ENCODE measurements at regions not wholly inside any gene's neighbourhood (a gene's known extent, or its start where the extent isn't known, plus 50 kb on each side); places are given as distances from the start of the nearest gene placed in this dataset.
"Not testable (repeated sequence)": the region's sequence is repeated elsewhere in the genome, so short reads cannot be mapped to it uniquely, and the experiment has no call there.

- TF ChIP-seq, protein P1, sequence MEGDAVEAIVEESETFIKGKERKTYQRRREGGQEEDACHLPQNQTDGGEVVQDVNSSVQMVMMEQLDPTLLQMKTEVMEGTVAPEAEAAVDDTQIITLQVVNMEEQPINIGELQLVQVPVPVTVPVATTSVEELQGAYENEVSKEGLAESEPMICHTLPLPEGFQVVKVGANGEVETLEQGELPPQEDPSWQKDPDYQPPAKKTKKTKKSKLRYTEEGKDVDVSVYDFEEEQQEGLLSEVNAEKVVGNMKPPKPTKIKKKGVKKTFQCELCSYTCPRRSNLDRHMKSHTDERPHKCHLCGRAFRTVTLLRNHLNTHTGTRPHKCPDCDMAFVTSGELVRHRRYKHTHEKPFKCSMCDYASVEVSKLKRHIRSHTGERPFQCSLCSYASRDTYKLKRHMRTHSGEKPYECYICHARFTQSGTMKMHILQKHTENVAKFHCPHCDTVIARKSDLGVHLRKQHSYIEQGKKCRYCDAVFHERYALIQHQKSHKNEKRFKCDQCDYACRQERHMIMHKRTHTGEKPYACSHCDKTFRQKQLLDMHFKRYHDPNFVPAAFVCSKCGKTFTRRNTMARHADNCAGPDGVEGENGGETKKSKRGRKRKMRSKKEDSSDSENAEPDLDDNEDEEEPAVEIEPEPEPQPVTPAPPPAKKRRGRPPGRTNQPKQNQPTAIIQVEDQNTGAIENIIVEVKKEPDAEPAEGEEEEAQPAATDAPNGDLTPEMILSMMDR (conservative IDR thresholded peaks at IDR 0.05; ENCODE audit: low read depth, low read length): no peak
- no peak for DNase-seq (ENCODE audit: low read depth)
- H3K4me3 ChIP-seq (ENCODE audit: low read depth, low read length): no peak overlapping the region
Measured at GRCh38 chr6:168189200-168190013, 110.4 kb upstream of the FRMD1 start.

- TF ChIP-seq, protein P1 (conservative IDR thresholded peaks at IDR 0.05; ENCODE audit: low read depth, low read length): no peak
- no peak overlapping the region for H3K4me3 ChIP-seq (ENCODE audit: low read depth, low read length)
- no peak for DNase-seq (ENCODE audit: low read depth)
Measured at GRCh38 chr6:168188369-168189199, 109.6 kb upstream of the FRMD1 start.

DNA sequence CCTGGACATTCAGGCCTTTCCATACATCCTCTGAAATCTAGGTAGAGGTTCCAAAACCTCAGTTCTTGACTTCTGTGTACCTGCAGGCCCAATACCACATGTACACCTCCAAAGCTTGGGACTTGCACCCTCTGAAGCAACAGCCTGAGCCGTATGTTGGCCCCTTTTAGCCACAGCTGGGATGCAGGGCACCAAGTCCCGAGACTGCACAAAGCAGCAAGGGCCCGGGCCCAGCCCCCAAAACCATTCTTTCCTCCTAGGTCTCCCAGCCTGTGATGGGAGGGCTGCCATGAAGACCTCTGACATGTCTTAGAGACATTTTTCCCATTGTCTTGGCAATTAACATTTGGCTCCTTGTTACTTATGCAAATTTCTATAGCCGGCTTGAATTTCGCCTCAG, 107.4 kb upstream of the FRMD1 start:
- no peak overlapping the region for H3K4me3 ChIP-seq (ENCODE audit: low read depth, low read length)
- DNase-seq (ENCODE audit: low read depth): no peak

DNA sequence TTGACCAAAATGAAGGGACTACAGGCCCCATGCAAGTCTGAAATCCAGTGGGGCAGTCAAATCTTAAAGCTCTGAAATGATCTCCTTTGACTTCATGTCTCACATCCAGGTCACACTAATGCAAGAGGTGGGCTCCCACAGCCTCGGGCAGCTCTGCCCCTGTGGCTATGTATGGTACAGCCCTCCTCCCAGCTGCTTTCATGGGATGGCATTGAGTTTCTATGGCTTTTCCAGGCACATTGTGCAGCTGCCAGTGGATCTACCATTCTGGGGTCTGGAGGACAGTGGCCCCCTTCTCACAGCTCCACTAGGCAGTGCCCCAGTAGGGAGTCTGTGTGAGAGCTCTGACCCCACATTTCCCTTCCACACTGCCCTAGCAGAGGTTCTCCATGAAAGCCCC, 107.0 kb upstream of the FRMD1 start:
- H3K4me3 ChIP-seq (ENCODE audit: low read depth, low read length); DNase-seq (ENCODE audit: low read depth): not testable (repeated sequence)

More for the DNA sequence above, 107.4 kb upstream of the FRMD1 start:
- TF ChIP-seq, protein P1 (conservative IDR thresholded peaks at IDR 0.05; ENCODE audit: low read depth, low read length): no peak

- no peak for DNase-seq (ENCODE audit: low read depth)
- H3K4me3 ChIP-seq (ENCODE audit: low read depth, low read length): no peak overlapping the region
- TF ChIP-seq, protein P1 (conservative IDR thresholded peaks at IDR 0.05; ENCODE audit: low read depth, low read length): no peak
Measured at GRCh38 chr6:168184701-168185100, 105.7 kb upstream of the FRMD1 start.

GRCh38 chr6:168183613-168183970, 104.6 kb upstream of the FRMD1 start:
- no peak overlapping the region for H3K4me3 ChIP-seq (ENCODE audit: low read depth, low read length)
- TF ChIP-seq, protein P1 (conservative IDR thresholded peaks at IDR 0.05; ENCODE audit: low read depth, low read length): no peak
- no peak for DNase-seq (ENCODE audit: low read depth)

DNA sequence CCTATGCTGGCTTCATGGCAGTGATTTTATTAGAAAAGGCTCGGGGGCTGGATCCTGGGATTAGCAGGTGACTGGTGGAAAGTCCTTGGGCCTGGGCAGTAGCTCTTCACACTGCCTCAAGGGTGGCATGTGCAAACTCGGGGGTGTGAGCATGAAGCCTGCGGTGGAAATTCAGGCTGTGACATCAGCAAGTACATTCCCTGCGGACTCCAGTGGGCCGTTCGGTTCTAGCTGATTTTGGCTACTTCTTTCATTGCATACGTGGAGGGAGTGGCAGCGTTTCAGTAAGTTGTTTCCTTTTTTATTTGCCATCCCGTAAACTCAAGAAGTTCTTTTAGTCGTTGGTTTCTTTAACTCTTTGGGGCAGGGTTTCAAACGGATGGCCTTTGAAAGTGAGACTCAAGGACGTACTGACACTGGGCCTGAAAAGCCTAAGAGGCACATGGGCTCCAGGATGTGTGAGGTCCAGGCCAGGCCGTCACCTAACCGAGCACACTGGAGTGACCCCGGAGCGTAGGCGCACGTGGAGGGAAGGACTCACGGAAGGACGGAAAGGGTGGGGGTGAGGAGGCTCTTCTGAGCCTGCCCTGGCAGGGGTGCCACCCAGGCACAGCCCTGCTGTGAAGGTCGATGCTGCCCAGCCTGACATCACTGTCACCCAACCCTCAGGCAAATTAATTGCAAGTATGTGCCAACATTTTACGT, 104.0 kb upstream of the FRMD1 start:
- no peak for DNase-seq (ENCODE audit: low read depth)
- H3K4me3 ChIP-seq (ENCODE audit: low read depth, low read length): no peak overlapping the region
- TF ChIP-seq, protein P1 (conservative IDR thresholded peaks at IDR 0.05; ENCODE audit: low read depth, low read length): no peak
